GM23338 (cell line): ENCODE measurements at regions not wholly inside any gene's neighbourhood (a gene's known extent, or its start where the extent isn't known, plus 50 kb on each side); places are given as distances from the start of the nearest gene placed in this dataset.

Source experiments
- EZH2 ChIP-seq: fragments of 200-600 bp; sonication (generic); IDR thresholded peaks from one replicate; pipeline ENCODE4 v1.8.0; 2017; ENCODE audit warnings: antibody characterized with exemption, mild to moderate bottlenecking, low read depth; ENCODE audit not compliant: unreplicated experiment
- EZH2phosphoT487 ChIP-seq: fragments of 200-600 bp; sonication (generic); IDR thresholded peaks from one replicate; pipeline ENCODE4 v1.8.1; 2018; ENCODE audit warnings: antibody characterized with exemption; ENCODE audit not compliant: unreplicated experiment
- POLR2AphosphoS5 ChIP-seq: IDR thresholded peaks from 2 replicates; pipeline ENCODE4 v1.6.1; 2016; ENCODE audit warnings: antibody characterized with exemption, low read depth
- TF ChIP-seq, protein P1 (sequence below), 2 experiments: fragments of 200-600 bp in 1 of 2; sonication (generic) in 1 of 2; conservative IDR thresholded peaks; 2 replicates each; pipeline versions ENCODE4 v1.5.1 to v1.6.1; 2016 to 2017; ENCODE audit warnings: antibody characterized with exemption in 2 of 2, low read depth in 2 of 2, mild to moderate bottlenecking in 2 of 2, moderate library complexity in 1 of 2
- TF ChIP-seq, protein P2 (sequence below): IDR thresholded peaks from one replicate; pipeline ENCODE4 v1.6.1; 2018; ENCODE audit warnings: antibody characterized with exemption; ENCODE audit not compliant: unreplicated experiment

- TF ChIP-seq, protein P1, sequence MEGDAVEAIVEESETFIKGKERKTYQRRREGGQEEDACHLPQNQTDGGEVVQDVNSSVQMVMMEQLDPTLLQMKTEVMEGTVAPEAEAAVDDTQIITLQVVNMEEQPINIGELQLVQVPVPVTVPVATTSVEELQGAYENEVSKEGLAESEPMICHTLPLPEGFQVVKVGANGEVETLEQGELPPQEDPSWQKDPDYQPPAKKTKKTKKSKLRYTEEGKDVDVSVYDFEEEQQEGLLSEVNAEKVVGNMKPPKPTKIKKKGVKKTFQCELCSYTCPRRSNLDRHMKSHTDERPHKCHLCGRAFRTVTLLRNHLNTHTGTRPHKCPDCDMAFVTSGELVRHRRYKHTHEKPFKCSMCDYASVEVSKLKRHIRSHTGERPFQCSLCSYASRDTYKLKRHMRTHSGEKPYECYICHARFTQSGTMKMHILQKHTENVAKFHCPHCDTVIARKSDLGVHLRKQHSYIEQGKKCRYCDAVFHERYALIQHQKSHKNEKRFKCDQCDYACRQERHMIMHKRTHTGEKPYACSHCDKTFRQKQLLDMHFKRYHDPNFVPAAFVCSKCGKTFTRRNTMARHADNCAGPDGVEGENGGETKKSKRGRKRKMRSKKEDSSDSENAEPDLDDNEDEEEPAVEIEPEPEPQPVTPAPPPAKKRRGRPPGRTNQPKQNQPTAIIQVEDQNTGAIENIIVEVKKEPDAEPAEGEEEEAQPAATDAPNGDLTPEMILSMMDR (conservative IDR thresholded peaks at IDR 0.05; ENCODE audit: low read depth in 2 of 2) = no peak
- TF ChIP-seq EZH2 (no peak), EZH2phosphoT487 (no peak), POLR2AphosphoS5 (no peak)
- TF ChIP-seq, protein P2, sequence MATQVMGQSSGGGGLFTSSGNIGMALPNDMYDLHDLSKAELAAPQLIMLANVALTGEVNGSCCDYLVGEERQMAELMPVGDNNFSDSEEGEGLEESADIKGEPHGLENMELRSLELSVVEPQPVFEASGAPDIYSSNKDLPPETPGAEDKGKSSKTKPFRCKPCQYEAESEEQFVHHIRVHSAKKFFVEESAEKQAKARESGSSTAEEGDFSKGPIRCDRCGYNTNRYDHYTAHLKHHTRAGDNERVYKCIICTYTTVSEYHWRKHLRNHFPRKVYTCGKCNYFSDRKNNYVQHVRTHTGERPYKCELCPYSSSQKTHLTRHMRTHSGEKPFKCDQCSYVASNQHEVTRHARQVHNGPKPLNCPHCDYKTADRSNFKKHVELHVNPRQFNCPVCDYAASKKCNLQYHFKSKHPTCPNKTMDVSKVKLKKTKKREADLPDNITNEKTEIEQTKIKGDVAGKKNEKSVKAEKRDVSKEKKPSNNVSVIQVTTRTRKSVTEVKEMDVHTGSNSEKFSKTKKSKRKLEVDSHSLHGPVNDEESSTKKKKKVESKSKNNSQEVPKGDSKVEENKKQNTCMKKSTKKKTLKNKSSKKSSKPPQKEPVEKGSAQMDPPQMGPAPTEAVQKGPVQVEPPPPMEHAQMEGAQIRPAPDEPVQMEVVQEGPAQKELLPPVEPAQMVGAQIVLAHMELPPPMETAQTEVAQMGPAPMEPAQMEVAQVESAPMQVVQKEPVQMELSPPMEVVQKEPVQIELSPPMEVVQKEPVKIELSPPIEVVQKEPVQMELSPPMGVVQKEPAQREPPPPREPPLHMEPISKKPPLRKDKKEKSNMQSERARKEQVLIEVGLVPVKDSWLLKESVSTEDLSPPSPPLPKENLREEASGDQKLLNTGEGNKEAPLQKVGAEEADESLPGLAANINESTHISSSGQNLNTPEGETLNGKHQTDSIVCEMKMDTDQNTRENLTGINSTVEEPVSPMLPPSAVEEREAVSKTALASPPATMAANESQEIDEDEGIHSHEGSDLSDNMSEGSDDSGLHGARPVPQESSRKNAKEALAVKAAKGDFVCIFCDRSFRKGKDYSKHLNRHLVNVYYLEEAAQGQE = no peak
Measured at GRCh38 chr1:68330391-68330790, 98.1 kb upstream of the WLS start.
